OCI-LY7 (cell line): ENCODE measurements at regions not wholly inside any gene's neighbourhood (a gene's known extent, or its start where the extent isn't known, plus 50 kb on each side); places are given as distances from the start of the nearest gene placed in this dataset.

Experiments used
- BruUV-seq: library from RNA; stranded (reverse); fragments of 400-500 nt; replicated peaks from 2 replicates; lab custom pipeline; 2021; lab: Mats Ljungman, UMichigan
- CTCF ChIA-PET: fragments of 300-600 bp; sonication (Branson Sonifier 250); formaldehyde crosslinking; loops from one replicate; lab custom pipeline; 2022; ENCODE audit warnings: antibody characterized with exemption; ENCODE audit not compliant: unreplicated experiment; lab: Charles Lee
- POLR2A ChIA-PET: fragments of 300-600 bp; sonication (Branson Sonifier 250); formaldehyde crosslinking; loops from one replicate; lab custom pipeline; 2022; ENCODE audit warnings: antibody characterized with exemption; lab: Charles Lee
- DNase-seq: peaks from one replicate; pipeline ENCODE4 v3.0.0-alpha.2; 2015; ENCODE audit warnings: low spot score
- H2AFZ ChIP-seq: fragments of 200-600 bp; sonication (generic), shearing (Covaris generic); 2 replicates; pipeline ENCODE4 v1.6.1; 2014; ENCODE audit warnings: mild to moderate bottlenecking, antibody characterized with exemption, low read length, moderate library complexity
- H3K27ac ChIP-seq: fragments of 200-600 bp; sonication (generic); 2 replicates; pipeline ENCODE4 v1.5.1; 2014; ENCODE audit warnings: mixed run types, low read depth, mild to moderate bottlenecking, moderate library complexity, low read length, inconsistent platforms; ENCODE audit not compliant: poor library complexity, severe bottlenecking
- H3K36me3 ChIP-seq: fragments of 200-600 bp; sonication (generic); 2 replicates; pipeline ENCODE4 v1.6.1; 2014; ENCODE audit warnings: mild to moderate bottlenecking, antibody characterized with exemption, low read length, moderate library complexity, mixed read lengths; ENCODE audit not compliant: insufficient read depth
- H3K4me1 ChIP-seq: fragments of 200-600 bp; sonication (generic); 2 replicates; pipeline ENCODE4 v1.5.1; 2014; ENCODE audit warnings: mild to moderate bottlenecking, low read length; ENCODE audit not compliant: insufficient read depth, poor library complexity, severe bottlenecking
- H3K4me2 ChIP-seq: fragments of 200-600 bp; sonication (generic); 2 replicates; pipeline ENCODE4 v1.6.1; 2014; ENCODE audit warnings: mild to moderate bottlenecking, low read length
- H3K4me3 ChIP-seq: fragments of 200-600 bp; sonication (generic); 2 replicates; pipeline ENCODE4 v1.5.1; 2014; ENCODE audit warnings: mild to moderate bottlenecking, low read depth, low read length; ENCODE audit not compliant: poor library complexity, severe bottlenecking
- H3K79me2 ChIP-seq: fragments of 200-600 bp; sonication (generic); 2 replicates; pipeline ENCODE4 v1.6.1; 2016; ENCODE audit warnings: low read depth, mild to moderate bottlenecking, low read length, moderate library complexity, mixed read lengths; ENCODE audit not compliant: insufficient read depth
- H3K9me2 ChIP-seq: fragments of 200-600 bp; sonication (generic); 2 replicates; pipeline ENCODE4 v1.6.1; 2016; ENCODE audit warnings: mild to moderate bottlenecking, low read length, mixed read lengths; ENCODE audit not compliant: insufficient read depth
- H3K9me3 ChIP-seq: fragments of 200-600 bp; sonication (generic); 2 replicates; pipeline ENCODE4 v1.6.1; 2014; ENCODE audit warnings: mild to moderate bottlenecking, mixed run types, low read length, mixed read lengths
- H4K20me1 ChIP-seq: fragments of 200-600 bp; sonication (generic); 2 replicates; pipeline ENCODE4 v1.6.1; 2014; ENCODE audit warnings: mild to moderate bottlenecking, antibody characterized with exemption, low read length, moderate library complexity, mixed read lengths; ENCODE audit not compliant: insufficient read depth
- EZH2phosphoT487 ChIP-seq: fragments of 200-600 bp; sonication (generic); IDR thresholded peaks from 2 replicates; pipeline ENCODE4 v1.6.1; 2018; ENCODE audit warnings: low read depth, borderline replicate concordance, mild to moderate bottlenecking, mixed run types, antibody characterized with exemption, low read length, moderate library complexity, mixed read lengths
- intact Hi-C: fragments of 100-400 bp; cut with micrococcal nuclease; formaldehyde crosslinking; loops from one replicate; pipeline ENCODE4 v1.10.0; 2022; ENCODE audit not compliant: unreplicated experiment
- TF ChIP-seq, protein P1 (sequence below): fragments of 200-600 bp; sonication (generic); conservative IDR thresholded peaks from 2 replicates; pipeline ENCODE4 v1.5.1; 2014; ENCODE audit warnings: mild to moderate bottlenecking, antibody characterized with exemption, low read length, moderate library complexity, mixed read lengths

DNA sequence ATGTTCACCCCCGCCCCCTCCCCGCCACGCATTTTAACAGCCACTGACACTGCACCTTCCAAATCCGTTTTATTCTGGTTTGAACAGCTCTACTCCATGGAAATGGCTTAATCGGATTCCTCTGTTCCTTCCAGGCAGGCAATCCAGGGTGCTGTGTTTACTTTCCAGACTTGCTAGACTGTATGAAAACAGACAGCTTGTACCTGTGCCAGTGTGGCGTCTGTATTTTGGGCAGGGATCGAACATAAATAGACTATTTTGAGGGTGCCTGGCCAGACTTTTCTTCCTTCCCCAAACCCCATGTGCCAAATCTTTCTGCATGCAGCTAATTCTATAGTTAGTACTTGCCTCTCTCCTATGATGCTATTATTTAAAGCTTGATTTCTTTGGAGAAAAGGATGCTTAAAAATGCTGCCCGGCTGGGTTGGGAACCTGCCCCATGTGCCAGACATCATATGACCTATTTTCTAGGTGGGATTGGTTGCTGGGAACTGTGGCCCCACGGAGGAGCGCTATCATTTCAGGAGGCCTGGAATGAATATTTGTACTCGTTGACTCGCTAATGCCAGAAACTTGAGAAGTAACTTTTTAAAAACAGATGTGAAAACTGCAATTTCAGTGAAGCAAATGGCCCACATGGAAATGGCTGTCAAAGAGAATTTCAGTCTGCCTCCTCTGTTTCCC is 814.8 kb downstream of the BRD1 start:
- TF ChIP-seq, protein P1, sequence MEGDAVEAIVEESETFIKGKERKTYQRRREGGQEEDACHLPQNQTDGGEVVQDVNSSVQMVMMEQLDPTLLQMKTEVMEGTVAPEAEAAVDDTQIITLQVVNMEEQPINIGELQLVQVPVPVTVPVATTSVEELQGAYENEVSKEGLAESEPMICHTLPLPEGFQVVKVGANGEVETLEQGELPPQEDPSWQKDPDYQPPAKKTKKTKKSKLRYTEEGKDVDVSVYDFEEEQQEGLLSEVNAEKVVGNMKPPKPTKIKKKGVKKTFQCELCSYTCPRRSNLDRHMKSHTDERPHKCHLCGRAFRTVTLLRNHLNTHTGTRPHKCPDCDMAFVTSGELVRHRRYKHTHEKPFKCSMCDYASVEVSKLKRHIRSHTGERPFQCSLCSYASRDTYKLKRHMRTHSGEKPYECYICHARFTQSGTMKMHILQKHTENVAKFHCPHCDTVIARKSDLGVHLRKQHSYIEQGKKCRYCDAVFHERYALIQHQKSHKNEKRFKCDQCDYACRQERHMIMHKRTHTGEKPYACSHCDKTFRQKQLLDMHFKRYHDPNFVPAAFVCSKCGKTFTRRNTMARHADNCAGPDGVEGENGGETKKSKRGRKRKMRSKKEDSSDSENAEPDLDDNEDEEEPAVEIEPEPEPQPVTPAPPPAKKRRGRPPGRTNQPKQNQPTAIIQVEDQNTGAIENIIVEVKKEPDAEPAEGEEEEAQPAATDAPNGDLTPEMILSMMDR, result no peak
- no peak for TF ChIP-seq EZH2phosphoT487
- no peak overlapping the region for H3K27ac ChIP-seq
- CTCF ChIA-PET, result no interaction called here
- no peak overlapping the region for H2AFZ ChIP-seq
- no peaks in the 10 kb centered on the region for H3K79me2 ChIP-seq
- H3K36me3 ChIP-seq, result no peaks in the 10 kb centered on the region
- no peak overlapping the region for H3K4me2 ChIP-seq
- no peaks in the 10 kb centered on the region for H3K4me1 ChIP-seq
- H3K4me3 ChIP-seq, result no peak overlapping the region
- no peak for DNase-seq
- intact Hi-C loops, result no loop called here
- POLR2A ChIA-PET, result no interaction called here
- no peaks in the 10 kb centered on the region for H3K9me2 ChIP-seq
- BruUV-seq, result no TSS peak
- no peaks in the 10 kb centered on the region for H4K20me1 ChIP-seq
- no peaks in the 10 kb centered on the region for H3K9me3 ChIP-seq

DNA sequence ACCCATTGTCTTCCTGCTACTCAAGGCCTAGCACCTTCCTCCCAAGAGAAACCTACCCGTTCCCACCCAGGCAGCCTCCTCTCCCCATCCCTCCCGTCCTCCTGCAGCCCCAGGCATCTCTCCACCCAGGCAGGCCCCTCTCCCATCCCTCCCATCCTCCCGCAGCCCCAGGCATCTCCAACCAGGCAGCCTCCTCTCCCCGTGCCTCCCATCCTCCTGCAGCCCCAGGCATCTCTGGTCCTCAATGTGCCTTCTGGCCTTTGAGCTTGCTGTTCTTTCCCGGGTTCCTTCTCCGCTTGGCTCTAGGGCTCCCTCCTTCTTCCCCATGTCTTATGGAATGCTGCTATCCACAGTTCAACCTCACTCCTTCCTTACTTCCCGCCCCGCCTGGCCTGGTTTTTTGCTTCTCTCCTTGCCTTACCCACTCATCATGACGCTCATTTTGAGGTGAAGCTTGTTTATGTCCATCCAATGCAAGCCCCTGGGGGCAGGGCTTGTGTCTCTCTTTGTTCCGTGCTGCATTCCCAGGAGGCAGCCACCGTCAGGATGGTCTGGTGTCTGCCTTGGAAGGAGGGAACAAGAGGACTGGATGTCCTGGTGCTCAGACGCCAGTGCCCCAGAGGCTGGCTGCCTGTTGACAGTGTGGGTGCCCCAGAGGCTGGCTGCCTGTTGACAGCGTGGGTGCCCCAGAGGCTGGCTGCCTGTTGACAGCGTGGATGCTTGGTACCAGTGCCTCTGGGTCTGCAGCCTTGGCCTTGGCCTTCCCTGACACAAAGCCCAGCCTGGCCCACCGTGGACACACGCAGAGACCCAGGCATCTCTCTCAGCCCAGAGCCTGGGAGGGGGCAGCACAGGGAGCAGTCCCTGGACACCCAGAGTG is 815.7 kb downstream of the BRD1 start:
- ChIA-PET CTCF (no interaction called here), POLR2A (no interaction called here)
- Histone ChIP-seq H3K9me2 (no peaks in the 10 kb centered on the region), H3K4me2 (no peak overlapping the region), H3K4me1 (no peaks in the 10 kb centered on the region), H3K9me3 (no peaks in the 10 kb centered on the region), H3K4me3 (no peak overlapping the region), H2AFZ (no peak overlapping the region), H3K79me2 (no peaks in the 10 kb centered on the region), H3K27ac (no peak overlapping the region), H3K36me3 (no peaks in the 10 kb centered on the region), H4K20me1 (no peaks in the 10 kb centered on the region)
- no TSS peak for BruUV-seq
- TF ChIP-seq EZH2phosphoT487, result no peak
- TF ChIP-seq, protein P1, result no peak
- intact Hi-C loops, result no loop called here
- no peak for DNase-seq

DNA sequence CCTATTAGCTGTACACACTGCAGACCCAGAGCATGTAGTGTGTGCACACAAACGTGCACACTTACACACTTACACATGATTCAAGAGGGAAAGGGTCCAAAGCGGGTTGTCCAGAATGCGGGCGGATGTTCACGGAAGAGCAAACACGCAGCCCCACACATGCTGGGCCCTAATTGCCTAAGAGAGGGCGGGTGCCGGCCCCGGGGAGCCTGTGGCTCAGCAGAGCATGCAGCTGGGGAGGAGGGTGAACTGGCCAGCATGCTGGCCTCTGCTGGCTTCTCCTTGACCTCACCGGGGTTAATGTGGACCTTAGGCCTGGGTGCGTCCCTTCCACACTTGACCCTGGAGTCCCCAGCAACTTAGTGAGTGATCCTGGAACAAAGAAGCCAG is 816.3 kb downstream of the BRD1 start:
- no peak for TF ChIP-seq EZH2phosphoT487
- TF ChIP-seq, protein P1, result no peak
- ChIA-PET CTCF (no interaction called here), POLR2A (no interaction called here)
- no TSS peak for BruUV-seq
- no peaks in the 10 kb centered on the region for H3K79me2 ChIP-seq
- H3K4me3 ChIP-seq, result no peak overlapping the region
- no peak overlapping the region for H2AFZ ChIP-seq
- no peaks in the 10 kb centered on the region for H3K4me1 ChIP-seq
- no peak overlapping the region for H3K4me2 ChIP-seq
- no peak overlapping the region for H3K27ac ChIP-seq
- H4K20me1 ChIP-seq, result no peaks in the 10 kb centered on the region
- no peaks in the 10 kb centered on the region for H3K9me2 ChIP-seq
- intact Hi-C loops, result no loop called here
- no peaks in the 10 kb centered on the region for H3K9me3 ChIP-seq
- no peaks in the 10 kb centered on the region for H3K36me3 ChIP-seq
- DNase-seq, result no peak
